ENCODE measurements at regions not wholly inside any gene's neighbourhood (a gene's known extent, or its start where the extent isn't known, plus 50 kb on each side); places are given as distances from the start of the nearest gene placed in this dataset.
"Not testable (repeated sequence)": the region's sequence is repeated elsewhere in the genome, so short reads cannot be mapped to it uniquely, and the experiment has no call there.

GRCh38 chr5:87746891-87747377, 334.2 kb upstream of the CCNH start:
- no peak for DNase-seq (ENCODE audit: low spot score)

GRCh38 chr5:87746341-87746740, 333.6 kb upstream of the CCNH start:
- no peak for DNase-seq (ENCODE audit: low spot score)

- DNase-seq (ENCODE audit: low spot score), result no peak
Measured at GRCh38 chr5:87741881-87742280, 329.2 kb upstream of the CCNH start.

GRCh38 chr5:87735923-87736322, 323.2 kb upstream of the CCNH start:
- no peak for DNase-seq (ENCODE audit: low spot score)

GRCh38 chr5:87733897-87734296, 321.2 kb upstream of the CCNH start:
- no peak for DNase-seq (ENCODE audit: low spot score)

- no peak for DNase-seq (ENCODE audit: low spot score)
Measured at GRCh38 chr5:87732875-87733768, 320.4 kb upstream of the CCNH start.

GRCh38 chr5:87729781-87730180, 317.1 kb upstream of the CCNH start:
- no peak for DNase-seq (ENCODE audit: low spot score)

GRCh38 chr5:87722286-87722685, 309.6 kb upstream of the CCNH start:
- no peak for DNase-seq (ENCODE audit: low spot score)

- DNase-seq (ENCODE audit: low spot score), result not testable (repeated sequence)
Measured at GRCh38 chr5:87718224-87718925, 305.6 kb upstream of the CCNH start.

- DNase-seq (ENCODE audit: low spot score), result no peak
Measured at GRCh38 chr5:87717761-87718160, 305.0 kb upstream of the CCNH start.

GRCh38 chr5:87705876-87706275, 293.1 kb upstream of the CCNH start:
- DNase-seq (ENCODE audit: low spot score), result no peak

- no peak for DNase-seq (ENCODE audit: low spot score)
Measured at GRCh38 chr5:87686975-87687374, 274.2 kb upstream of the CCNH start.

GRCh38 chr5:87686018-87686417, 273.3 kb upstream of the CCNH start:
- DNase-seq (ENCODE audit: low spot score), result no peak

GRCh38 chr5:87674235-87674634, 261.5 kb upstream of the CCNH start:
- no peak for DNase-seq (ENCODE audit: low spot score)

- DNase-seq (ENCODE audit: low spot score), result no peak
Measured at GRCh38 chr5:87671146-87671545, 258.4 kb upstream of the CCNH start.

- DNase-seq (ENCODE audit: low spot score), result no peak
Measured at GRCh38 chr5:87665166-87665565, 252.4 kb upstream of the CCNH start.

- no peak for DNase-seq (ENCODE audit: low spot score)
Measured at GRCh38 chr5:87661784-87662566, 249.2 kb upstream of the CCNH start.

GRCh38 chr5:87653242-87653641, 240.5 kb upstream of the CCNH start:
- DNase-seq (ENCODE audit: low spot score), result no peak

GRCh38 chr5:87650284-87650683, 237.6 kb upstream of the CCNH start:
- no peak for DNase-seq (ENCODE audit: low spot score)

- DNase-seq (ENCODE audit: low spot score), result no peak
Measured at GRCh38 chr5:87649455-87649854, 236.7 kb upstream of the CCNH start.

GRCh38 chr5:87645224-87645623, 232.5 kb upstream of the CCNH start:
- DNase-seq (ENCODE audit: low spot score), result no peak

- DNase-seq (ENCODE audit: low spot score), result no peak
Measured at GRCh38 chr5:87640902-87641301, 228.2 kb upstream of the CCNH start.
